NT2/D1 (cell line): ENCODE measurements at regions not wholly inside any gene's neighbourhood (a gene's known extent, or its start where the extent isn't known, plus 50 kb on each side); places are given as distances from the start of the nearest gene placed in this dataset.

Experiments
- SUZ12 ChIP-seq: IDR thresholded peaks from 2 replicates; pipeline ENCODE4 v1.6.1; 2011; ENCODE audit not compliant: insufficient read length, insufficient read depth; ENCODE audit errors: extremely low read depth
- YY1 ChIP-seq: IDR thresholded peaks from 2 replicates; pipeline ENCODE4 v1.6.1; 2011; ENCODE audit not compliant: insufficient read length, insufficient read depth
- ZNF274 ChIP-seq: IDR thresholded peaks from 2 replicates; pipeline ENCODE4 v1.6.1; 2011; ENCODE audit warnings: mild to moderate bottlenecking, low read depth, low read length

DNA sequence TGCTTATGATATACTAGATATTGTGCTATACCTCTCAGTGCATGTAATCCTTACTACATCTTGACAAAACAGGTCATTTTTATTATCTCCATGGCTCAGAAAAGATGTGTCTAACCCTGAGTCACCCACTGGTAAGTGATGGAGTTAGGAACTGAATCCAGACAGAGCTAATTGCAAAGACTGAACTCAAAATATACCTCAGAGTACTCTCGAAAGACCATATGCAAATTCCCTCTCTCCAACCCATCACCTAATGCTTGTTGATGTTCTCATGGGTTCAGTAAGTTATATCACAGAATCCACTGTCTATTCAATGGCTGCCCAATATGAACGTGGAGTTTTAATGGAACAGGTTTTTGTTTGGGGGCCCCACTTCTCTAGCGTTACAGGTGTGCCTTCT is 246.0 kb downstream of the PMP22 start:
- no peak for TF ChIP-seq YY1
- no peak for TF ChIP-seq ZNF274
- TF ChIP-seq SUZ12 = no peak
